HS-5 (cell line): ENCODE measurements at regions not wholly inside any gene's neighbourhood (a gene's known extent, or its start where the extent isn't known, plus 50 kb on each side); places are given as distances from the start of the nearest gene placed in this dataset.
A peak's percentile ranks its signal among the peaks of the same experiment; 100 is the strongest.

ENCODE experiments used
- DNase-seq: peaks from one replicate; pipeline ENCODE4 v3.0.0-alpha.2; 2012; ENCODE audit warnings: low read depth

DNA sequence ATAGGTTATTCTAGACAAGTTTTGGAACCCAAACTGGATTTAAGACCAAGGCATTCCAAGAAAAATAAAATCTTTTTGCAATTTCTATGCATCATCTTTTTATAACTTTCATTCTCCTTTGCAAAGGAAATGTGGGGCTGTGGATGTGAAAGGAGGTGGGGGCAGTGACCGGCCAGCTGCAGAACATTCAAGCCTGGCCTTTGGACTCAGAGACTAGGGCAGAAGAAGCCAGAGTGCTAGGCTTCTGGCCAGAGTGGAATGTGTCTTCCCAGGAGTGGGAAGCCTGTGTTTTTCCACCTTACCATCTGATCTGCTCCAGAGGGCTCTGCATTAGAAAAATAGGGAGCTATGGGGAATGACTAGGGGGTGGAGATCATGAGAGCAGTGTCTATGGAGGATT is 148.5 kb downstream of the C9orf152 start:
- DNase-seq = no peak

DNA sequence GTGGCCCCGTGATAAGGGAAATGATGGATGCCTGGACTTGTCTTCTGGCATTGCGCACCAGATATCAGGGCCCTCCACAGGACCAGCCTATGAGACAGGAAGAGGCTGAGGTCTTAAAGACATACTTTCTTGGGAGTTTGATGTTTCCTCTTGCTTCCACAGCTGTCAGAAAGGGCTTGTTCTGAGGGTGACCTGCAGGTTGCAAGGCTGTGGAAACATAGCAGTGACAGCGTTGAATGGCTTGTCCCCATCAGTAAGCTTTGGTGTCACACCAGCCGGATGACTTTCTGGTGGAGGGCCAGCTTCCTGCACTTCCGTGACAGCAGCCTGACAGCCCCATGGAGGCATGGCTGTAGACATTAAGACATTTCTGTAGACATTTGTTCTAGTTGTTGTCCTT is 143.2 kb downstream of the C9orf152 start:
- no peak for DNase-seq

DNA sequence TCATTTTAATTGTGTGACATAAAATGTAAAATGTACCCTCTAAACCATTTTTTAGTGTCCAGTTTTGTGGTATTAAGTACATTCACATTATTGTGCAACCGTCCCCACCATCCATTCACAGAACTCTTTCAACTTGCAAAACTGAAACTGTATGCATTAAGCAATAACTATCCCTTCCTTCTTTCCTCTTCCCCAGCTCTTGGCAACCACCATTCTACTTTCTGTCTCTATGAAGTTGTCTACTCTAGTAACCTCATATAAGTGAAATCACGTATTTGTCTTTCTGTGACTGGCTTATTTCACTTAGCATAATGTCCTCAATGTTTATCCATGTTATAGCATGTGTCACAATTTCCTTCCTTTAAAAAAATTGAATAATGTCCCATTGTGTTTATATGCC is 142.4 kb downstream of the C9orf152 start:
- no peak for DNase-seq

DNA sequence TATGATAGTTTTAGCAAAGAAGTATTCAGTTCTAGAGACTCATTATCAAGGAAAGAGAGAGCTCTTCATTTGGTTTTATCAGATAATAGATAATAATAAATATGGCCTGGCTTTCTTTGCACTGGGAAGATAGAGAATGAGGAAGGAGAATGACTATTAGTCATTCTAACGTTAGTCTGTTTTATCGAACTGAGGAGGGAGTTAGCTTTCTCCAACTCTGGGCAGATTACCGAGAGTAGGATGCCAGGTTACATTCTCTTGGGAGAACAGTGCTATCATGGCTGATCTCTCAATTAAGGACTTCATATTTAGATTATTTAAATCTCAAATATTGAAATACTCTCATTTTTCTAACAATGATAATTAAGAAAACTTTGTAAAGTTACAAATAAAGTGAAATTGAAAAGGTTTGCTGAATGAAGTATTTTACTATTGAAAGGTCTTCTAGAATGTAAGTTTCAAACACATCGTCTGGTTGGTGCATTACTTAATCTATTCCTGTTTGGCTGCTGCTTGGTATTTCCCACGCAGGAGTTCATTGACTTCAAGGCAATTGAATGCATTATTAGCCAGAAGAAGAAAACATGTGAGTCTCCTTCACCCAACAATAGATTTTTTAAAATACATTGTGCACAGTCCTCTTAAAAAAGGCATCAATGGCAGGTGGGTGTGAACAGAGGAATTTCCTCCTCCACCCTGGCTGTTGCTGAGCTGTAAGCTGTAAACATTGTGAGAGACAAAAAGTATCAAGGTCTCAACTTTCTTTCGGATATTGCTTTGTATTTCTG is 140.8 kb downstream of the C9orf152 start:
- no peak for DNase-seq

DNA sequence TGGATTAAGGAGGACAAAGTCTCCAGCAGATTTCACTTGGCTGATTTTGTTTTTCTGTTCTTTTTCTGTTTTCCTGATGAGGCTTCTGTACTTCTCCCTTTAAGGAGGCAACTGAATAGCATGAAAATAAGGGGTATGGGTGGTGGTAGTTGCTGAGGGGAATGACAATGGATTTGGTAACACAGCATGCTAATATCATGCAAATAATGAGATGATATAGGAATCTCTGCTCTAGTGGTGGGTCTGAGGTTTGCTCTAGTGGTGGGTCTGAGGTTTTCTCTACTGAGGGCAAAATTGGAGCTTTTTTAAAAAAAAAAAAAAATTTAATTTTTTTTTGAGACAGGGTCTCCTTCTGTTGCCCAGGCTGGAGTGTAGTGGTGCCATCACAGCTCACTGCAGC is 139.7 kb downstream of the C9orf152 start:
- DNase-seq = no peak

DNA sequence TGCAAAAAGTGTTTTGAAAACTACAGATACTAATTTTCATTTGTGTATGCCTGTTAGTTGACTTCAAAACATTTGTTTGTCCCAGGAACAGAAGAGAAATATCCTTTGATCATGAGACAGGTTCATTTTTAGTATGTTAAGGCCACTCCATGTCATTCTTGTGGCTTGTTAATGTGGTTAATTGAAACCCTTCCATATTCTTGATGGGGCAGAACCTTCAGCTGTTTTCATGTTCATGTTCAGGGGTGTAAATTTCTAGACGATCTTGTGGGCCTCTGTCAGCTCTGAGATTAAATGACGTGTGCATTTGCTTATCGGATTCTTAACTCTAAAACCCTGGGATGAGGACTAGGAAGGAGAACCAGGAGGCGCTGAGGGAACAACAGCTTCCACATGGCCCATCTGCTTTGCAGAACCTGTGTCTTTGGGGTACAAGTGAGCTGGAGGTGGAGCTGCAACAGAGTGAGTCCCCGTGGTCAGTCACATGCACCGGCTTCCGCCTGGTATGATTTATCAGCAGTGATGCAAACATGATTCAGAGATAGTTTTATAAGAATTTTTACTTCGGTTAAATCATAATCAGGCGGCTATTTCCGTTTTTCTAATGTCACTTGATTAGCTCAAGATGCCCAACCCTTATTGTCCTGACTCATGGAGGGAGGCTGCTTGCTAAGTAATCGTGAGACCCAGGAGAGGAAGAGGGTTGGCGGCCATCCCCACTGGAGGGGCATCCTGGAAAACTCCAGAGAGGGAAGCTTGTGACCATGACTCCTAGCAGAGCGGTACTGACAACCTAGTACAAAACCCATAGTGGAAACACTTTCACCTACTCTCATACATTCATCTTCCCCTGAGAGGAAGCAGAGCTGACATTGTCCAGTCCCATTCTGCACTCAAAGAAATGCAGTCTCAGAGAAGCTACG is 138.4 kb downstream of the C9orf152 start:
- peak; percentile 98 for DNase-seq

DNA sequence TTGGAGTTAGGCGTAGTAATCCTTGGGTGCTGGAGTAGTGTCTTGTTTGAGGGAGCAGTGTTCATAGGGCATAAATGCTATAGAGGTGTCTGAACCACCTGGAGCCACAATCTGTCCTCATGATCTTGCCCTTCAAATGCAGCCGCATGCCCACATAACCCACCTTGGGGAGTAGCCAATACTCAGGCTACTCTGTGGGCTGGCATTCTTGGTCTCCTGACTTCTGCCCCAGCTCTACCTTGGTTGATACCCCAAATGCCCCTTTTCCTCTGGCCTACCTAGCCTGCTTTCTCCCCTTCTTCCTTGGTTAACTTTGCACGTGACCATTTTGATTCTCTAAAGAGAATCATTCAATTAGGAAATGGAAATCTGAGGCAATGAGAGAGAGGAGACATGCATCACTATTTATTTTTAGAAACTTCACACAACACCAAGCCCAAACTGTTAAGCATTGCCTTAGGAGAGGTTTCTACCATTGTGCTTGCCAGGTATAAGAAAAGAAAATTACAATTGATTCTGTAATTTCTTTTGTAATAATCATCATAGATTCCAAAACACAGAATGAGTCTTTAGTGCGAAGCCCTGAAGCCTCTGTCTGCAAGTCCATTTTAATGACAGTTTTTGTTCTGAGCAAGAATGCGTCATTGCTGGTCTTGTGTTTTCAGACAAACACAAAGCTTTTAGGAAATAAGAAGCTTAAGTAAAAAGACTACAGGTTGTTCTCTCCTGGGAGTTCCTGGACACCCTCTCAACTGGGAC is 135.2 kb downstream of the C9orf152 start:
- no peak for DNase-seq

DNA sequence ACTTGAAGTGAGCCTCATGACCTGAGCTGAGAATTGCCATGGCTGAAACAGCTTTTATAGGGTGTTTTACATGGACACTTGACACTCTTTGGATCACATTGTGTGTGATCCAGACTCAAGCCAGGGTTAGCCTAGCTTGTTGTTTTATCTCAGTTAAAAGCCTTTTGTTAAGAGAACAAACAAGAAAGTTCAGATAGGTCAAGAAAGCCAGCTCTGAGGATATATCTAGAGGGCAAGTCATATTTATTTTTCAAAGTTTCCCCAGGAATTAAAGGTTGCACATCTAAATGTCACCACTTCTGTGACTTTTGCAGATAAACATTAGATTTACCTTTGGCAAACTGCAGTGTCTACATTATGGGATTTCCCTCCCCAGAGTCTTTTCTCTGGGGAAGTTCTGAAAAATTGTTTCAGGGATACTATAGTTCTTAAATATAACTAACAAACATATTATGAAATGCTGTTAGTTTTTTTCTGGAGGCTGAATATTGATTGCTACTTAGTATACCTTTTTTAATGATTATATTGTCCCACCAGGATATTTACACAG is 134.5 kb downstream of the C9orf152 start:
- DNase-seq = no peak

DNA sequence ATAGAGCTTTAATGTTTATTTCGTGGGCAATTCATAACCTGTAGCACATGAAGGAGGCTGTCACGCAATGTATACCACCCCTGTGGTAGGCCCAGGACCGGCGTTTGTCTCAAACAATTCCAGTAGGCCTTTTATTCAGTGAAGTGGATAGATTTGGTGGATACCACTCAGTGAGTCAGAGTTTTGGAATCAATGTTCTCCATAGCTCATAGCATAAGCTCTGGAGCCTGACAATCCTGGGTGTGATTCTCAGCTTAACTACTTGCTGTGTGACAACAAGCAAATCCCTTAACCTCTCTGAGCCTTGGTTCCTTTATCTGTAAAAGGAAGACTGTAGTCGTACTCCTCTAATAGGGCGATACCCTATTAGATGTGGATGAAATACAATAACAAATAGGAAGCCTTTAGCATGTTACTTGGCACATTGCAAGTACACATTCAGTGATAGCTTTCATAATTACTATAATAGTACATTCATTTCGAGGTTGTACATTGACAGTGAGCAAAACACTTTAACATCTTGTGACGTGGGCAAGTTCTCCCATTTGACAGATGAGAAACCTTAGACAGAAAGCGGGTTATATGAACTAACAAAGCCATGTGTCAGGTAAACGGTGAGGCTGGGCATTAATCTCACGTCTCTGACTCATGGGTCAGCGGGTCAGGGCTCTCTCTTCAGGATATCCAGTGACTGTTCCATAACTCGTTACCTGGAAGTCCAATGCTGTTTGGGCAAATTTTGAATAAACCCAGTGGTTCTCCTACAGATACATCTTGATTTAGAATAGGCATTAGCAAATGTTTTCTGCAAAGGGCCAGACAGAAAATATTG is 130.8 kb downstream of the C9orf152 start:
- DNase-seq = peak; percentile 53

DNA sequence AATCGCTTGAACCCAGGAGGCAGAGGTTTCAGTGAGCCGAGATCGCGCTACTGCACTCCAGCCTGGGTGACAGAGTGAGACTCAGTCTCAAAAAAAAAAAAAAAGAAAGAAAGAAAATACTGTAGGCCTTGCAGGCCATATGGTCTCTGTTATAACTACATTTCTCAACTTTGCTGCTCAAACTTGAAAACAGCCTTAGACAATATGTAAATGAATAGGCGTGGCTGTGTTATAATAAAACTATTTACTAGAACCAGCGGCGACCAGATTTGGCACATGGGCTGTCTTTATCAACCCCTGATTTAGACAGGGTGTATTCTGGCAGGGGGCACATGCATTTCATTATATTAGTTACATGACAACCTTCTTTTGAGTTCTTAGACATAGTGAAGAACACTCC is 130.0 kb downstream of the C9orf152 start:
- DNase-seq = no peak

DNA sequence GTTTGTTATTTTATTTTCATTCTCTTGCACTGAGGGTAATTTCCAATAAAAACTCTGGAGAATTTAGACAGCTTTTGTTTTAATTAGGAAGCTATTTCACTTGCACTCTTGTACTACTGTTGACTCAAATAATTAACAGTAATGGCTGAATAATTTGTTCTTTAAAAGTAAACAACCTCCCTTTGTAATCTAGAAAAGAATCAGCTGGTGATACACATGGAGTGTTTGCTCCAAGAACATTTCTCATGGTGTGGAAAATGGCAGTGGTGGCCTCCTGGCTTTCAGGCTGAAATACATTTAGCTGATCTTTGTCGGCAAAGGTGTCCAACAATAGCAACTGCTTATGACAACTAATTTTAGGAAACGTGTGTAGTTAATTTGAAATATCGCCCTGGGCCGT is 129.4 kb downstream of the C9orf152 start:
- no peak for DNase-seq

DNA sequence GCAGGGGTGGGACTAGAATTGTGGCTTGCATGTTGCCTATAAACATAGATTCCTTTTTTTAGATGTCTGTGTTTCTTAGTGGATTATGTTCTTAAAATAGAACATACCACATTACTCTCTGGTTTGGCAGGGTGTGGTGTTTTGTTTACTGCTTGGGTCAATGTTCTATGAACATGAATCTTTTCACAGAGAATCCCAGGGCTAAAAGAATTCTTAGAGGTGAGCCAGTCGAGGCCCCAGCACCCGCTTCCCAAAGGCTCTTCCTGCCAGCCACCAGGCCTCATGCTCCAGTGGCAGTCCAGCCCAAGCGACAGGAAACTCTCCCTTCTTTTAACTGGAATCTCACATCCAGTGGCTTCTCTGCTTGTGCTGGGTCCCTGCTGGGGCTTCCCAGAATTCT is 126.6 kb downstream of the C9orf152 start:
- DNase-seq = no peak

DNA sequence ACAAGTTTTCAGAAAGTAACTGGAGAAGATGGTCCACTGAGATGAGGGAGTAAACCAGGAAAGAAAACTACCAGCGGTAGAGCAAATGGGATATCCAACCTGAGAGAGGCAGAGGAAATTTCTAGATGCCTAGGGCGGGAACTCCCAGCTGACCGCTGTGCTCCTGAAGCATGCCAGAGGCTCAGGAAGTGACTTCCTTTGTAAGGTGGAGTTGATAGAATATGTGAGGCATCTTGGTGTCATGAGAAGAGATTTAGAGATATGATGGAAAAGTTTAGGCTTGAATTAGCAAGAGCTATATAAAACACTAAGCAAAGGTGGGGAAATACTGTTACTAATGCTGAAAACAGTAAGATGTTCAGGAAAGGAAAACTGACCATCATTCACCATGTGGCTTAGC is 124.1 kb downstream of the C9orf152 start:
- no peak for DNase-seq

DNA sequence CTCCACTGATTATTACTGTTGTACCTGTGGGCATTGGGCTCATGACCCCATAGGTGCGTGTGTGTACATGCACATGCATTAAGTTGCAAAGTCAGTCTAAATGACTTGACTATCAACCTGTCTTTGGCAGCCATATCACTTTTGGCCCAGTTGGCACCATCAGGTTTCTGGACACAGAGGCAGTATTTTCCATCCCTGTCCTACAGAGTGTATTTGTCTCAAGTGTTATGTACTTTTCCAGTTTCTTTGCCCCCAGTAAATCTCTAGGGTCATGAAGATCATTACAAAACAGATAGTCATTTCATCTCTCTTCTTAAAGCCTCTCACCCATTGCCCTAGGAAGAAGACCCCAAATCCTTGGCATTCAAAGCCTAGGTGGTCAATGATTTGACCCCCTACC is 121.4 kb downstream of the C9orf152 start:
- DNase-seq = no peak

DNA sequence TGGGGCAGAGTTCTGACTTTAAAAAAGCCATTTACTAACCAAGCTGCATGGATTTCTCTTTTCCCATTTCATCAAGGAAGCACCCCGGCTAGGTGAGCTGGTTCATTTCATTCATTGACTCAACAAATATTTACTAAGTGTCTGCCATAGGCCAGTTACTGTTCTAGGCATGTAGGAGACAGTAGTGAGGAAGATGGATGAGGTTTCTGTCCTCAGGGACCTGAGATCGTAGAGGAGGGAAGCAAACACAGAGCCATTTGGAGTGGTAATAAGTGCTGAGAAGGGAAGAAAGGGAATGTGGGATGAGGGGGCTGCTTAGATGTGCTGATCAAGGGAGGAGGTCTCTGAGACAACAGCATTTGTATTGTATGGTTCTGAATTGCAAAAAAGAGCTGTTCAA is 120.4 kb downstream of the C9orf152 start:
- DNase-seq = no peak

DNA sequence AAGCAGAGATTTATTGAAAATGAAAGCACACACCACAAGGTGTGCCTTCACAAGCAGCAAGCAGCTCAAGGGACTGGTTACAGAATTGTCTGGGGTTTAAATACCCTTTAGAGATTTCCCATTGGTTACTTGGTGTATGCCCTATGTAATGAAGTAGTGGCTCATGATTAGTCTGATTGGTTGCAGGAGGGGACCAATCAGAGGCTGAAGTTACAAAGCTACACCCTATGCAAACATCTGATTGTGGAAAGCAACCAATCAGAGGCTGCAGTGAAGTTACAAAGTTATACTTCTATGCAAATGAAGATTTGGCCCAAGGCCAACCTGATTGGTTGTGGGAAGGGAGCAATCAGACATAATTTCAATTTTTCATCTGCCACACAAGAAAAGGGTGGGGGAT is 119.9 kb downstream of the C9orf152 start:
- DNase-seq = no peak

DNA sequence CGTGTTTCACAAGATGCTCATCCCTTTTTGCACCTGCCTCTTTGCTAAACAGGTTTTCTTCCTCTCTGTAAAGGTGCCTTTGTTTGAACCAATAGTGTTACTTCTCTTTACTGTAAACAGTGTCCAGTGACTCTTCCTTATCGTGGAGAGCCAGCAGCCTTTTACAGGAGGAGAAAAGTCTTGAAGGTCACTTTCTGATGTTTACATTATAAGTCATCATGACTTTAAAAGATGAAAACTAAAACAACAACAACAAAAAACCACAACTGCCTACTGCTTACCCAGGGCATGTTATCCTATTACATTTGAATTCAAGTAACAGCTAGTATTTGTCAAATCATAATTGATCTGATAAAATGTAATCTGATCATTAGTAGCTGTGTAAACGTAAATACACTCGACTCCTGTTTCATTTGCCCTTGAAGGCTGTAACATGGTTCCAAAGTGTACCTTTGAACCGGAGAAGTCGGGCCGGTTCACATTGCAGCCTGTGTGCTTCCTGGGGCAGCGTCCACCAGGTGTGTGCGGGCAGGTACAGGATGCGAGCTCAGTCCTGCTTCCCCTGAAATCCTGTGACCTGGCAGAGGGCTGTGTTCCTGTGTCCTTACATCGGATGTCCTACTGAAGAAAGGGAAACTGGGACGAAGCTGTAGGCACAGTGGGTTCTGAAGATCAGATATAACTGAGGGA is 118.1 kb downstream of the C9orf152 start:
- no peak for DNase-seq

DNA sequence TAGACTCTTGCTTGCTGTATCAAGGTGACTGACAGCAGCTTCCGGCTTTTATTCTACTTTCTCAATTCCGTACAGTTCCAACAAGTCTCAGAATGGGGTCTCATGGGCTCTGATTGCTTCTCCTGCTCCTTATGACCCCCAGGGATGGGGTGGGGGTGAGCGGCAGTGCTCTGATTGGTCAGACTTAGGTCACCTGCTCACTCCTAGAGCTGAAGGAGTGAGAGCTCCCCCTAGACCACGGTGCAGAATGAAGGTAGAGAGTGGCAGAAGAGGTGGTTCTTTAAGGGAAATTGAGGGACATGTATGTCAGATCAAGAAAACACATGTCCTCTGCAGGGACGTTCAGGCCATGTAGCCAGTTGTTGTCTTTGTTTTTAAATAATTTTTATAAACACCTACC is 115.2 kb downstream of the C9orf152 start:
- DNase-seq = no peak

DNA sequence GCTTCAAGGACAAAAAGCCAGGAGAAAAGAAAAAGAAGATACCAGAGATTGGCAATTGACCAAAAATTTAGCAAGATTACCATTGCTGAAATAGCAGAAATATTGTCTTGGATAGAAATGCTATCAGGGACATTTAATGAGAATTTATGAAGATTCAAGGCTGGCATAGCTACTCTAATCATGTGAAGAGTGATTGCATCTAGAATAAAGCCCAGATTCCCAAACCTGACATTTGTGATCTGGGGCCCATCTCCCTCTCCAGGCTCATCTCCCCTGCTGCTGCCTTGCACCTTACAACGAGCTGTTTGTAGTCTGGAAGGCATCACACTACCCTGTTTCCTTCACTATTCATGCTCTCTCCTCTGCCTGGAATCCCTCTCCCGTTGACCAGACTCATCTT is 114.5 kb downstream of the C9orf152 start:
- no peak for DNase-seq

DNA sequence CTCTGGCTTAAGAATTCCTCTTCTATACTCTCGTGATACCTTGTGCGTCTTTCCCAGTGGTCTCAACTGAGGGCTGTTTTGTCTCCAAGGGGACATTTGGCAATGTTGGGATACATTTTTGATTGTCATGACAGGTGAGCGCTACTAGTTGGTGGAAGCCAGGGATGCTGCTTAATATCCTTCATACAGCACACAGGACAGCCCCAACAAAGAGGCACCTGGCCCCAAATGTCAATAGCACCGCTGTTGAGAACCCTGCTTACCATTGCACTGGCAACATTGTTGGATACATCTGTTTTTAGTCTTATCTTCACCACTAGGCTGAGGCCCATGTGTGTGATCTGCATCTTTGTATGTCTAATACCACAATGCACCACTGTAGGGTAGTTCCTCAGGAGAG is 114.1 kb downstream of the C9orf152 start:
- DNase-seq = no peak

DNA sequence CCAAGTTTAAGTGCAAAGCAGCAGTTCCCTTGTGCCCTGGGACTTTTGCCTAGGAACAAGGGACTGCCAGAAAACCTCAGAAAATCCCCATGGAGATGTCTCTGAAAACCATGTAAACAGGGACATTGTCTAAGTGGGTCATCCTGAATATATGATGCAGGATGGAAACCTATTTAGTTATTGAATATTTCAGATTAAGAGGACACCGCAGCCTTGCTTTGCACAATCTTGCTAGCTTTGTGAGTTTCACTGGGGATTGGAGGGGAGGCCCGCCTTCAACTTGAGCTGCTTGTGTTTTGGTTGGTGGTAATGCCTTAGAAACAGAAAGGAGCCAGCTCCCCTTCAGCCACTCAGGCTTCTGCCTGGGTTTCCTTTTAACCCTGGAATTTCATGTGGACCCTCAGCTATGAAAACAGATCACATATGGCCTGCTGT is 112.8 kb downstream of the C9orf152 start:
- DNase-seq = no peak
